ENCODE measurements at regions not wholly inside any gene's neighbourhood (a gene's known extent, or its start where the extent isn't known, plus 50 kb on each side); places are given as distances from the start of the nearest gene placed in this dataset.

DNA sequence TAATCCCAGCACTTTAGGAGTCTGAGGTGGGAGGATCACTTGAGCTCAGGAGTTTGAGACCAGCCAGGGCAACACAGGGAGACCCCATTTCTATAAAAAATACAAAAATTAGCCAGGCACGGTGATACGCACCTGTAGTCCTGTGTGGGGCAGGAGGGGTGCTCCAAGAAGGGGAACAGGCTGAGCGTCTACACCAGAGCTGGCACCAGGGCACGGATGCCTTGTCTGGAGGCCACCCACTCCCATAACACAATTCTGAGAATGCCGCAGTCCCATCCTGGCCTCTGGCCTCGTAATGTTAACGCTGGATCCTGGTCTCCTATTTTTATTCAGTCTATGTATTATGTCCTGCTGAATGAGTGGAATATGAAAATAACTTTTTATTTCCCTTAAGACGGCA, 161.3 kb downstream of the WSCD1 start:
- CTCF ChIA-PET: no interaction called here

More for the DNA sequence above, 161.3 kb downstream of the WSCD1 start:
- Histone ChIP-seq H2BK120ac (ENCODE audit: low read depth, low read length) (no peak overlapping the region), H4K8ac (ENCODE audit: low read depth in 2 of 2, low read length in 2 of 2) (no peak overlapping the region), H3K9me3 (ENCODE audit: control insufficient read depth, insufficient read depth, low read length) (peaks cover 4% of the 10 kb centered on the region; the same call in 1 of the 2 replicates), H3K27me3 (ENCODE audit: control insufficient read depth, insufficient read depth, low read length) (no peaks in the 10 kb centered on the region), H3K56ac (ENCODE audit: extremely low read depth, insufficient read depth, low read length) (no peak overlapping the region), H3K9me1 (ENCODE audit: insufficient read depth, low read length) (no peaks in the 10 kb centered on the region), H4K20me1 (ENCODE audit: insufficient read depth, low read length) (no peaks in the 10 kb centered on the region), H2BK15ac (ENCODE audit: low read depth, low read length) (no peak overlapping the region), H2BK20ac (ENCODE audit: low read depth, low read length) (no peak overlapping the region), H2AK5ac (ENCODE audit: low read depth, low read length) (no peak overlapping the region), H3K36me3 (ENCODE audit: control insufficient read depth, insufficient read depth, low read length) (no peaks in the 10 kb centered on the region), H3K79me1 (ENCODE audit: low read depth in 1 of 2, low read length in 2 of 2) (no peaks in the 10 kb centered on the region), H2BK5ac (ENCODE audit: low read depth, low read length, poor library complexity, severe bottlenecking) (no peak overlapping the region), H2AK9ac (replicated peaks; ENCODE audit: low read depth, low read length, poor library complexity) (no peak overlapping the region), H4K5ac (ENCODE audit: low read depth, low read length) (no peak overlapping the region), H3K27ac (ENCODE audit: insufficient read depth, low read length) (no peak overlapping the region), H3K18ac (ENCODE audit: low read depth, low read length) (no peak overlapping the region), H3K9ac (ENCODE audit: low read depth, low read length) (no peak overlapping the region), H3K23ac (ENCODE audit: low read depth, low read length) (no peak overlapping the region), H3K4me3 (ENCODE audit: insufficient read depth, low read depth, low read length) (no peak overlapping the region), H3K4me2 (ENCODE audit: low read depth, low read length) (no peak overlapping the region), H3K14ac (replicated peaks; ENCODE audit: low read depth, low read length) (no peak overlapping the region), H2AFZ (replicated peaks; ENCODE audit: low read length, poor library complexity) (no peak overlapping the region), H3K4ac (ENCODE audit: low read depth, low read length) (no peak overlapping the region), H4K91ac (ENCODE audit: insufficient read depth, low read depth, low read length) (no peak overlapping the region), H3K4me1 (ENCODE audit: control insufficient read depth, insufficient read depth, low read length) (no peaks in the 10 kb centered on the region)
- POLR2A ChIA-PET (ENCODE audit: unreplicated experiment): interaction anchor here (0.7 kb wide), 1 partner anchor 362 kb away, joined by 5 read pairs; no protein-coding TSS in a partner anchor
- TF ChIP-seq MXI1 (IDR thresholded peaks at IDR 0.05; ENCODE audit: borderline replicate concordance, low read depth, low read length): no peak
- no peak for TF ChIP-seq MAFK (IDR thresholded peaks at IDR 0.05; ENCODE audit: low read depth, low read length)
- TF ChIP-seq CHD1 (IDR thresholded peaks at IDR 0.05; ENCODE audit: low read depth, low read length): no peak
- no peak for TF ChIP-seq FOS (IDR thresholded peaks at IDR 0.05; ENCODE audit: low read depth, low read length)
- no peak for TF ChIP-seq RAD21 (IDR thresholded peaks at IDR 0.05; ENCODE audit: low read length)
- TF ChIP-seq CEBPB (IDR thresholded peaks at IDR 0.05; ENCODE audit: low read depth, low read length): no peak
- ATAC-seq (ENCODE audit: low read depth): no peak
- BruUV-seq (replicated peaks): no TSS peak
- in situ Hi-C loops (cut with MboI; ENCODE audit: low sequenced_read_pairs): no loop called here
- WGBS, 2 experiments (ENCODE audit: extremely low coverage in 2 of 2, insufficient read length in 1 of 2): no CpG with 5 or more reads among the region's 8 CpGs
- dilution Hi-C loops (cut with HindIII; ENCODE audit: low sequenced_read_pairs, unreplicated experiment): no loop called here
- intact Hi-C loops (cut with micrococcal nuclease): no loop called here
- DNase-seq: no peak

All from IMR-90 (cell line).